ENCODE measurements at regions not wholly inside any gene's neighbourhood (a gene's known extent, or its start where the extent isn't known, plus 50 kb on each side); places are given as distances from the start of the nearest gene placed in this dataset.
A peak's percentile ranks its signal among the peaks of the same experiment; 100 is the strongest.
"Not testable (repeated sequence)": the region's sequence is repeated elsewhere in the genome, so short reads cannot be mapped to it uniquely, and the experiment has no call there.

GRCh38 chr1:187692799-187693198 is 864.0 kb downstream of the PLA2G4A start:
- Histone ChIP-seq H2BK120ac (ENCODE audit: insufficient read depth, low read length, poor library complexity) (no peak overlapping the region), H3K9me3 (ENCODE audit: insufficient read depth, low read depth, low read length) (peaks cover 2% of the 10 kb centered on the region), H3K14ac (ENCODE audit: low read length) (no peak overlapping the region), H3K79me2 (ENCODE audit: control insufficient read depth, insufficient read depth, low read length, poor library complexity) (no peaks in the 10 kb centered on the region), H3K9ac (ENCODE audit: low read length) (no peak overlapping the region), H3K27me3 (ENCODE audit: insufficient read depth, low read length) (no peaks in the 10 kb centered on the region), H3K4ac (ENCODE audit: low read depth, low read length) (no peak overlapping the region), H3K4me2 (ENCODE audit: low read length) (no peak overlapping the region), H3K79me1 (ENCODE audit: low read length) (no peaks in the 10 kb centered on the region), H4K91ac (ENCODE audit: low read depth, low read length) (no peak overlapping the region), H2BK5ac (ENCODE audit: low read depth, low read length, poor library complexity) (no peak overlapping the region), H2AFZ (ENCODE audit: insufficient read depth, low read length, poor library complexity) (no peak overlapping the region), H2BK12ac (ENCODE audit: low read length) (no peak overlapping the region), H2AK5ac (ENCODE audit: low read length) (no peak overlapping the region), H3K36me3 (ENCODE audit: control insufficient read depth in 1 of 2, insufficient read depth in 2 of 2, low read length in 2 of 2) (no peaks in the 10 kb centered on the region), H3K27ac (ENCODE audit: low read depth, low read length) (no peak overlapping the region), H4K8ac (ENCODE audit: low read depth, low read length) (no peak overlapping the region), H3K18ac (ENCODE audit: low read length) (no peak overlapping the region), H3K4me3 (ENCODE audit: low read depth, low read length) (no peak overlapping the region), H4K12ac (ENCODE audit: low read depth, low read length) (no peak overlapping the region), H3K23ac (ENCODE audit: low read length) (no peak overlapping the region), H3K4me1 (ENCODE audit: control insufficient read depth in 1 of 2, insufficient read depth in 2 of 2, low read length in 2 of 2) (no peaks in the 10 kb centered on the region)
- no peak for DNase-seq
- WGBS (ENCODE audit: extremely low coverage, insufficient coverage, insufficient read length) = no CpG with 5 or more reads among the region's 5 CpGs

GRCh38 chr1:187696073-187696472 is 867.3 kb downstream of the PLA2G4A start:
- Histone ChIP-seq H4K12ac (ENCODE audit: low read depth, low read length) (no peak overlapping the region), H3K9ac (ENCODE audit: low read length) (no peak overlapping the region), H2BK12ac (ENCODE audit: low read length) (no peak overlapping the region), H2BK5ac (ENCODE audit: low read depth, low read length, poor library complexity) (no peak overlapping the region), H3K27ac (ENCODE audit: low read depth, low read length) (no peak overlapping the region), H2BK120ac (ENCODE audit: insufficient read depth, low read length, poor library complexity) (no peak overlapping the region), H3K14ac (ENCODE audit: low read length) (no peak overlapping the region), H4K91ac (ENCODE audit: low read depth, low read length) (no peak overlapping the region), H3K79me2 (ENCODE audit: control insufficient read depth, insufficient read depth, low read length, poor library complexity) (no peaks in the 10 kb centered on the region), H3K4ac (ENCODE audit: low read depth, low read length) (no peak overlapping the region), H4K8ac (ENCODE audit: low read depth, low read length) (no peak overlapping the region), H3K4me1 (ENCODE audit: control insufficient read depth in 1 of 2, insufficient read depth in 2 of 2, low read length in 2 of 2) (no peaks in the 10 kb centered on the region), H3K9me3 (ENCODE audit: insufficient read depth, low read depth, low read length) (peaks cover 2% of the 10 kb centered on the region), H3K27me3 (ENCODE audit: insufficient read depth, low read length) (no peaks in the 10 kb centered on the region), H3K18ac (ENCODE audit: low read length) (no peak overlapping the region), H2AK5ac (ENCODE audit: low read length) (no peak overlapping the region), H3K4me2 (ENCODE audit: low read length) (no peak overlapping the region), H3K79me1 (ENCODE audit: low read length) (no peaks in the 10 kb centered on the region), H3K36me3 (ENCODE audit: control insufficient read depth in 1 of 2, insufficient read depth in 2 of 2, low read length in 2 of 2) (no peaks in the 10 kb centered on the region), H3K23ac (ENCODE audit: low read length) (no peak overlapping the region), H3K4me3 (ENCODE audit: low read depth, low read length) (no peak overlapping the region), H2AFZ (ENCODE audit: insufficient read depth, low read length, poor library complexity) (no peak overlapping the region)
- DNase-seq = no peak
- whole genome bisulfite sequencing (ENCODE audit: extremely low coverage, insufficient coverage, insufficient read length) = no CpG with 5 or more reads among the region's 3 CpGs

DNA sequence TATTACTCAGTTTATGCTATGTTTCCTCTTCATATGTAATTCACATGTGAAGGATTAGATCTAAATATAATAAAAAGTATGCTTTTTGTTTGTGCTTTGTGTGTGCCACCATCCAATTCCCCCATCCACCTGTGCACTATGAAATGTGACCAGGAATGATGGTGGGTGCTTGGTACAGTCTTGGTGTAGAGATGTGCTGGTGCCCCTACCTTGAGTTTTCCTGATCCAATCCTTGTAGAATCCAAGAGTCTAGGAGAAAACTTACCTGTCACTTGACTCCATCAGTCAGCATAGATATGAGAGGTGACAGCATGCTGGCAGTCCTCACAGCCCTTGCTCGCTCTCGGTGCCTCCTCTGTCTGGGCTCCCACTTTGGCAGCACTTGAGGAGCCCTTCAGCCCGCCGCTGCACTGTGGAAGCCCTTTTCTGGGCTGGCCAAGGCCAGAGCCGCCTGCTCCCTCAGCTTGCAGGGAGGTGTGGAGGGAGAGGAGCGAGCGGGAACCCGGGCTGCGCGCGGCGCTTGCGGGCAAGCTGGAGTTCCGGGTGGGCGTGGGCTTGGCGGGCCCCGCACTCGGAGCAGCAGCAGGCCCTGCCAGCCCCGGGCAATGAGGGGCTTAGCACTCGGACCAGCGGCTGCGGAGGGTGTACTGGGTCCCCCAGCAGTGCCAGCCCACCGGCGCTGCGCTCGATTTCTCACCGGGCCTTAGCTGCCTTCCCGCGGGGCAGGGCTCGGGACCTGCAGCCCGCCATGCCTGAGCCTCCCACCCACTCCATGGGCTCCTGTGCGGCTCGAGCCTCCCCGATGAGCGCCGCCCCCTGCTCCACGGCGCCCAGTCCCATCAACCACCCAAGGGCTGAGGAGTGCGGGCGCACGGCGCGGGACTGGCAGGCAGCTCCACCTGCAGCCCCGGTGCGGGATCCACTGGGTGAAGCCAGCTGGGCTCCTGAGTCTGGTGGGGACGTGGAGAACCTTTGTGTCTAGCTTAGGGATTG is 874.7 kb downstream of the PLA2G4A start:
- H2AK5ac ChIP-seq (ENCODE audit: low read length); H3K79me2 ChIP-seq (ENCODE audit: control insufficient read depth, insufficient read depth, low read length, poor library complexity); H3K36me3 ChIP-seq (ENCODE audit: control insufficient read depth in 1 of 2, insufficient read depth in 2 of 2, low read length in 2 of 2); H3K18ac ChIP-seq (ENCODE audit: low read length); H4K8ac ChIP-seq (ENCODE audit: low read depth, low read length); H3K4me2 ChIP-seq (ENCODE audit: low read length); H4K91ac ChIP-seq (ENCODE audit: low read depth, low read length); H3K4ac ChIP-seq (ENCODE audit: low read depth, low read length); H3K4me3 ChIP-seq (ENCODE audit: low read depth, low read length); H3K23ac ChIP-seq (ENCODE audit: low read length); H3K27ac ChIP-seq (ENCODE audit: low read depth, low read length); H2BK12ac ChIP-seq (ENCODE audit: low read length); H3K4me1 ChIP-seq (ENCODE audit: control insufficient read depth in 1 of 2, insufficient read depth in 2 of 2, low read length in 2 of 2); H3K14ac ChIP-seq (ENCODE audit: low read length); H2BK5ac ChIP-seq (ENCODE audit: low read depth, low read length, poor library complexity); H2AFZ ChIP-seq (ENCODE audit: insufficient read depth, low read length, poor library complexity); H2BK120ac ChIP-seq (ENCODE audit: insufficient read depth, low read length, poor library complexity); H3K9me3 ChIP-seq (ENCODE audit: insufficient read depth, low read depth, low read length); H3K9ac ChIP-seq (ENCODE audit: low read length); H3K79me1 ChIP-seq (ENCODE audit: low read length); H4K12ac ChIP-seq (ENCODE audit: low read depth, low read length); H3K27me3 ChIP-seq (ENCODE audit: insufficient read depth, low read length); DNase-seq: not testable (repeated sequence)
- no CpG with 5 or more reads among the region's 46 CpGs for WGBS (ENCODE audit: extremely low coverage, insufficient coverage, insufficient read length)

DNA sequence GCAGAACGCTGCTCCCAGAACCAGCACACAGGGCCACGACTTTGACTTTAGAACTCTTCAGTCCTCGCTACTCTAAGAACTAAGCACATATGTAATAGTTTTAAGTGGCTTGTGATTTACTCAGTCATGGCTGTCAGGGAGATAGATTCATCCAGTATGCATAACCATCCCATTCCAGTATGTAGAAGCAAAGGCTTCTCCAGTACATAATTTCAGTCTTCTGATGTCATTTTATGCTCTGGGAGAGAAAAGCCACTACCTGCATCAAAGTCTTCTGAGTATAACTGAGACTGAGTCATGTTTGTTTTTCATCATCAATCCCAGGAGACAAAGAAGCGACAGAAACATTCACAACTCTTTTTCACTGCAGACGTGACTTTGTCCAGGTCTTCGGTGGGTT is 885.7 kb downstream of the PLA2G4A start:
- H3K4me2 ChIP-seq (ENCODE audit: low read length) = no peak overlapping the region
- H3K4ac ChIP-seq (ENCODE audit: low read depth, low read length) = no peak overlapping the region
- no peak overlapping the region for H2AK5ac ChIP-seq (ENCODE audit: low read length)
- no CpG with 5 or more reads among the region's 6 CpGs for WGBS (ENCODE audit: extremely low coverage, insufficient coverage, insufficient read length)
- H4K12ac ChIP-seq (ENCODE audit: low read depth, low read length) = no peak overlapping the region
- H3K9ac ChIP-seq (ENCODE audit: low read length) = no peak overlapping the region
- H3K14ac ChIP-seq (ENCODE audit: low read length) = no peak overlapping the region
- H3K4me1 ChIP-seq (ENCODE audit: control insufficient read depth in 1 of 2, insufficient read depth in 2 of 2, low read length in 2 of 2) = no peaks in the 10 kb centered on the region
- no peak overlapping the region for H4K91ac ChIP-seq (ENCODE audit: low read depth, low read length)
- no peak overlapping the region for H3K18ac ChIP-seq (ENCODE audit: low read length)
- H3K4me3 ChIP-seq (ENCODE audit: low read depth, low read length) = no peak overlapping the region
- no peak overlapping the region for H3K27ac ChIP-seq (ENCODE audit: low read depth, low read length)
- no peaks in the 10 kb centered on the region for H3K79me2 ChIP-seq (ENCODE audit: control insufficient read depth, insufficient read depth, low read length, poor library complexity)
- peak in 1 of 2 donors; percentile 3 for DNase-seq
- H3K9me3 ChIP-seq (ENCODE audit: insufficient read depth, low read depth, low read length) = no peaks in the 10 kb centered on the region
- no peak overlapping the region for H4K8ac ChIP-seq (ENCODE audit: low read depth, low read length)
- H3K36me3 ChIP-seq (ENCODE audit: control insufficient read depth in 1 of 2, insufficient read depth in 2 of 2, low read length in 2 of 2) = no peaks in the 10 kb centered on the region
- H2AFZ ChIP-seq (ENCODE audit: insufficient read depth, low read length, poor library complexity) = no peak overlapping the region
- H2BK120ac ChIP-seq (ENCODE audit: insufficient read depth, low read length, poor library complexity) = no peak overlapping the region
- H2BK5ac ChIP-seq (ENCODE audit: low read depth, low read length, poor library complexity) = no peak overlapping the region
- H3K23ac ChIP-seq (ENCODE audit: low read length) = no peak overlapping the region
- H2BK12ac ChIP-seq (ENCODE audit: low read length) = no peak overlapping the region
- no peaks in the 10 kb centered on the region for H3K79me1 ChIP-seq (ENCODE audit: low read length)
- H3K27me3 ChIP-seq (ENCODE audit: insufficient read depth, low read length) = no peaks in the 10 kb centered on the region

Measured in trophoblast cell (in vitro differentiated cells and primary cell).